H9 (cell line): ENCODE measurements at regions not wholly inside any gene's neighbourhood (a gene's known extent, or its start where the extent isn't known, plus 50 kb on each side); places are given as distances from the start of the nearest gene placed in this dataset.

Experiments used
- DNase-seq: peaks from one replicate; pipeline ENCODE4 v3.0.0-alpha.2; 2017
- H2AFZ ChIP-seq: one replicate; pipeline ENCODE4 v1.6.1; 2013; ENCODE audit warnings: mild to moderate bottlenecking, low read length, control low read depth, moderate library complexity
- H2AK5ac ChIP-seq: 2 replicates; pipeline ENCODE4 v1.6.1; 2013; ENCODE audit warnings: low read length, control low read depth, mixed read lengths; ENCODE audit not compliant: insufficient read length
- H2BK120ac ChIP-seq: one replicate; pipeline ENCODE4 v1.6.1; 2013; ENCODE audit warnings: low read depth, mild to moderate bottlenecking, low read length, control low read depth, inconsistent platforms; ENCODE audit not compliant: poor library complexity, severe bottlenecking
- H2BK12ac ChIP-seq: 2 replicates; pipeline ENCODE4 v1.6.1; 2013; ENCODE audit warnings: low read length, control low read depth, mixed read lengths, low read depth; ENCODE audit not compliant: insufficient read length
- H2BK15ac ChIP-seq: 2 replicates; pipeline ENCODE4 v1.6.1; 2013; ENCODE audit warnings: low read depth, low read length, control low read depth
- H2BK20ac ChIP-seq: one replicate; pipeline ENCODE4 v1.6.1; 2013; ENCODE audit warnings: low read depth, mild to moderate bottlenecking, low read length, control low read depth, inconsistent platforms; ENCODE audit not compliant: poor library complexity, severe bottlenecking
- H2BK5ac ChIP-seq: 2 replicates; pipeline ENCODE4 v1.6.1; 2013; ENCODE audit warnings: low read length, control low read depth, mixed read lengths; ENCODE audit not compliant: insufficient read length
- H3K14ac ChIP-seq: 2 replicates; pipeline ENCODE4 v1.6.1; 2013; ENCODE audit warnings: low read length, control low read depth; ENCODE audit not compliant: insufficient read depth
- H3K18ac ChIP-seq: 2 replicates; pipeline ENCODE4 v1.6.1; 2013; ENCODE audit warnings: low read depth, mild to moderate bottlenecking, mixed read lengths, low read length, control low read depth; ENCODE audit not compliant: insufficient read length
- H3K23ac ChIP-seq: 2 replicates; pipeline ENCODE4 v1.6.1; 2013; ENCODE audit warnings: low read length, control low read depth, mixed read lengths, low read depth; ENCODE audit not compliant: insufficient read length
- H3K23me2 ChIP-seq: 2 replicates; pipeline ENCODE4 v1.6.1; 2013; ENCODE audit warnings: low read depth, mild to moderate bottlenecking, mixed read lengths, low read length, control low read depth; ENCODE audit not compliant: insufficient read length, poor library complexity, severe bottlenecking
- H3K27ac ChIP-seq: 2 replicates; pipeline ENCODE4 v1.5.1; 2013; ENCODE audit warnings: low read length, control low read depth, mixed read lengths, low read depth; ENCODE audit not compliant: insufficient read length
- H3K27me3 ChIP-seq: 2 replicates; pipeline ENCODE4 v1.6.1; 2013; ENCODE audit warnings: low read length, control low read depth, inconsistent platforms; ENCODE audit not compliant: insufficient read depth
- H3K4ac ChIP-seq: 2 replicates; pipeline ENCODE4 v1.6.1; 2013; ENCODE audit warnings: low read depth, mild to moderate bottlenecking, control low read depth, inconsistent platforms, low read length, moderate library complexity
- H3K4me1 ChIP-seq: 2 replicates; pipeline ENCODE4 v1.6.1; 2013; ENCODE audit warnings: low read length, control low read depth, inconsistent platforms; ENCODE audit not compliant: insufficient read depth
- H3K4me2 ChIP-seq: 2 replicates; pipeline ENCODE4 v1.6.1; 2013; ENCODE audit warnings: low read length, control low read depth, mixed read lengths; ENCODE audit not compliant: insufficient read length, insufficient read depth
- H3K56ac ChIP-seq: 2 replicates; pipeline ENCODE4 v1.6.1; 2013; ENCODE audit warnings: low read depth, mild to moderate bottlenecking, mixed read lengths, low read length, control low read depth; ENCODE audit not compliant: insufficient read length
- H3K79me1 ChIP-seq: 2 replicates; pipeline ENCODE4 v1.6.1; 2013; ENCODE audit warnings: low read depth, mild to moderate bottlenecking, moderate library complexity, low read length, control low read depth, inconsistent platforms; ENCODE audit not compliant: insufficient read depth, poor library complexity, severe bottlenecking
- H3K79me2 ChIP-seq: 2 replicates; pipeline ENCODE4 v1.6.1; 2013; ENCODE audit warnings: low read length, control low read depth, inconsistent platforms; ENCODE audit not compliant: insufficient read depth
- H3K9ac ChIP-seq: 2 replicates; pipeline ENCODE4 v1.6.1; 2013; ENCODE audit warnings: low read length, control low read depth, mixed read lengths; ENCODE audit not compliant: insufficient read length; ENCODE audit errors: extremely low read depth
- H3K9me3 ChIP-seq: one replicate; pipeline ENCODE4 v1.6.1; 2013; ENCODE audit warnings: low read depth, low read length, inconsistent platforms; ENCODE audit not compliant: control insufficient read depth
- H3T11ph ChIP-seq: one replicate; pipeline ENCODE4 v1.6.1; 2013; ENCODE audit warnings: mild to moderate bottlenecking, low read length, control low read depth, inconsistent platforms
- H4K20me1 ChIP-seq: one replicate; pipeline ENCODE4 v1.6.1; 2013; ENCODE audit not compliant: control insufficient read depth, insufficient read length, insufficient read depth
- H4K5ac ChIP-seq: 2 replicates; pipeline ENCODE4 v1.6.1; 2013; ENCODE audit warnings: low read depth, mild to moderate bottlenecking, mixed read lengths, low read length, control low read depth; ENCODE audit not compliant: insufficient read length
- H4K8ac ChIP-seq: replicated peaks from 2 replicates; pipeline ENCODE4 v1.6.1; 2013; ENCODE audit warnings: low read length, control low read depth, mixed read lengths, low read depth; ENCODE audit not compliant: insufficient read length
- H4K91ac ChIP-seq: 2 replicates; pipeline ENCODE4 v1.6.1; 2013; ENCODE audit warnings: low read depth, mild to moderate bottlenecking, moderate library complexity, mixed read lengths, low read length, control low read depth; ENCODE audit not compliant: insufficient read length
- H3K27ac Mint-ChIP-seq, 3 experiments: 2 replicates in 2 of 3; 3 replicates in 1 of 3; pipeline ENCODE4 v1.8.0; 2020 to 2021; ENCODE audit warnings: mixed read lengths in 3 of 3, mild to moderate bottlenecking in 1 of 3, moderate library complexity in 1 of 3
- H3K27me3 Mint-ChIP-seq: 2 replicates; pipeline ENCODE4 v1.8.0; 2021; ENCODE audit warnings: low read depth, mild to moderate bottlenecking, moderate library complexity, mixed read lengths
- H3K36me3 Mint-ChIP-seq, 3 experiments: 2 replicates in 2 of 3; 3 replicates in 1 of 3; pipeline ENCODE4 v1.8.0; 2020 to 2021; ENCODE audit warnings: low read depth in 3 of 3, mixed read lengths in 3 of 3; ENCODE audit not compliant: insufficient read depth in 1 of 3
- H3K4me1 Mint-ChIP-seq, 2 experiments: 2 replicates each; pipeline ENCODE4 v1.8.0; 2020; ENCODE audit warnings: mixed read lengths in 2 of 2
- H3K4me3 Mint-ChIP-seq, 2 experiments: 2 replicates in 1 of 2; 3 replicates in 1 of 2; pipeline ENCODE4 v1.8.0; 2020 to 2021; ENCODE audit warnings: mild to moderate bottlenecking in 2 of 2, mixed read lengths in 2 of 2, moderate library complexity in 1 of 2
- H3K9me3 Mint-ChIP-seq, 2 experiments: 2 replicates in 1 of 2; 3 replicates in 1 of 2; pipeline ENCODE4 v1.8.0; 2020; ENCODE audit warnings: mild to moderate bottlenecking in 2 of 2, mixed read lengths in 2 of 2, moderate library complexity in 1 of 2
- CTCF ChIP-seq: fragments of 200-600 bp; sonication (generic); conservative IDR thresholded peaks from 3 replicates; pipeline ENCODE4 v1.8.0; 2021; ENCODE audit warnings: antibody characterized with exemption, mild to moderate bottlenecking
- WGBS: extraction: QIAGEN DNeasy Blood & Tissue Kit; methylation state at CpG from one replicate; pipeline ENCODE4 v1.1.7; 2013; ENCODE audit warnings: missing lambda C conversion rate, low lambda C conversion rate, mixed read lengths; ENCODE audit not compliant: insufficient read length; ENCODE audit errors: extremely low coverage; 5-methylcytosine and 5-hydroxymethylcytosine counted together

DNA sequence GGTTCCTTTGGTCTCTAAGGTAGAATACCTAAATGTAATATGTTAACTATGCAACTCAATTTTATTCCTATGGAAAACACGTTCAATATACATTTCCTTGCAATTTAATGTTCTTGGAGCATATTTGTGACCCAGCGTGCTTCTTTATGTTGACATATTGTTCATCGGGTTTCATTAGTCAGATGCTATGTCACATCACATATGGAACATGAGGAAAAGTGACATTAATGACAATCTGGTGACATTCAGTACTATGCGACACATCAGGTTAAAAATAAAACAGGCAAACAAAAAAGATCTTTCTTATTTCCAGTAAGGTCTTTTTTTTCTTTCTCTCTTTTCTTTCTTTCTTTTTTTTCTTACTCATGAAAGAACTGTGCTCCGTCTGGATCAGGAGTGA is 135.6 kb upstream of the SMIM21 start:
- no peak overlapping the region for H3T11ph ChIP-seq
- TF ChIP-seq CTCF = no peak
- H4K91ac ChIP-seq = no peak overlapping the region
- H3K23ac ChIP-seq = no peak overlapping the region
- no peaks in the 10 kb centered on the region for H3K27me3 ChIP-seq
- H4K5ac ChIP-seq = no peak overlapping the region
- Mint-ChIP-seq H3K27me3 (peaks cover 2% of the 10 kb centered on the region; the same call in 1 of the 2 replicates), H3K4me1 (no peaks in the 10 kb centered on the region), H3K4me3 (no peak overlapping the region), H3K9me3 (no peaks in the 10 kb centered on the region), H3K36me3 (no peaks in the 10 kb centered on the region), H3K27ac (no peak overlapping the region)
- H2AFZ ChIP-seq = no peak overlapping the region
- no peaks in the 10 kb centered on the region for H3K79me1 ChIP-seq
- no peak overlapping the region for H2BK20ac ChIP-seq
- WGBS = no CpG with 5 or more reads among the region's 5 CpGs
- H3K27ac ChIP-seq = no peak overlapping the region
- no peak overlapping the region for H2BK120ac ChIP-seq
- no peak overlapping the region for H2BK12ac ChIP-seq
- H4K8ac ChIP-seq = no peak overlapping the region
- H3K4me2 ChIP-seq = no peak overlapping the region
- H3K4ac ChIP-seq = no peak overlapping the region
- H2AK5ac ChIP-seq = no peak overlapping the region
- no peaks in the 10 kb centered on the region for H4K20me1 ChIP-seq
- H3K14ac ChIP-seq = no peak overlapping the region
- no peak overlapping the region for H3K18ac ChIP-seq
- H3K9ac ChIP-seq = no peak overlapping the region
- H3K23me2 ChIP-seq = no peaks in the 10 kb centered on the region
- DNase-seq = no peak
- no peaks in the 10 kb centered on the region for H3K9me3 ChIP-seq
- H3K79me2 ChIP-seq = no peaks in the 10 kb centered on the region
- H3K56ac ChIP-seq = no peak overlapping the region
- H2BK5ac ChIP-seq = no peak overlapping the region
- no peaks in the 10 kb centered on the region for H3K4me1 ChIP-seq
- no peak overlapping the region for H2BK15ac ChIP-seq
